ENCODE measurements at regions not wholly inside any gene's neighbourhood (a gene's known extent, or its start where the extent isn't known, plus 50 kb on each side); places are given as distances from the start of the nearest gene placed in this dataset.

DNA sequence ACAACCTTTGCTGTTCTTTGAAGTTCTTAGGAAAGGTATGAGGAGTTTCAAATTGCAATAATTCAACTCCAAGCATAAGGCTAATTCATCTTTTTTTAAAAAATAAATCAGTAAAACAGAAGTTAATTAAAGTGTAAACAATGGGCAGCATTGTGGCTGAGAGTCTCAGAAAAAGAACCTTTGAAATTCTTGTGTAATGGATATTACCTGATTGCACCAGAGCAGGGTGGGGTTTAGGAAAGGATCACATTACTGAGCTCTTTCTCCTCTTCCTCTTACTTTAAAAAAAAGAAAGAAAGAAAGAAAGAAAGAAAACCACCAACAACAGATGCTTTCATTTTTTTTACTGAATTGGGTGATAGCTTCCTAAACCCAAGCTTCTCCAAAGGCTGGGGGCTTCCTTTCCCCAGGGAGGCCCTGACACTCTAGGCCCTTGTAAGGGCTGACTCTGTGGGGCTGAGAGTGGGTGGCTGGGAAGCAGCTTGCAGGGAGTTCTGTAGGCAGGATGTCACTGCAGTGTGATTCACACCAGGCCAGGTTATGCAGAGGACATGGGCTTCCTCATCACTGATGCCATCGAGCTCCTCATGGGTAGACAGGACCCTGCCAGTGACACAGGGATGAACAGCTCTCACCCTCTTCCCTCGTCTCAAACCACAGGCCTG, 564.5 kb downstream of the FGF9 start:
- no peak for DNase-seq (ENCODE audit: low spot score)

DNA sequence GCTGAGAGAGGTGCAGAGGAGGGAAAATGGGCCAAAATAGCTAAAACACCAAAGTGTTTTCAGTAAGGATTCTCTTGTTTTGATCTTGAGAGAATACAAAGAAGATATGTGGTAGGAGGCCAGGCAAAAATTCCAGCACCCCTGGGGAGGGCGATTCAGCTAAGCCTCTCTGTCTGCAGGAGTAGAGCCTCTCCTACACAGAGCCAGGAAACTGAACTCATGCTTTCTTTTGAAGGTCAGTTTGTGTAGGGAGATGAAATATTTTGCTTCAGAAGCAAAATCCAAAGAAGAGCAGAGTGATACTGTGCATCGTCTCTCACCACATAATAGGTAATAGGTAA, 565.0 kb downstream of the FGF9 start:
- DNase-seq (ENCODE audit: low spot score) = no peak

GRCh38 chr13:22238269-22238668, 567.4 kb downstream of the FGF9 start:
- no peak for DNase-seq (ENCODE audit: low spot score)

GRCh38 chr13:22240716-22241115, 569.8 kb downstream of the FGF9 start:
- no peak for DNase-seq (ENCODE audit: low spot score)

DNA sequence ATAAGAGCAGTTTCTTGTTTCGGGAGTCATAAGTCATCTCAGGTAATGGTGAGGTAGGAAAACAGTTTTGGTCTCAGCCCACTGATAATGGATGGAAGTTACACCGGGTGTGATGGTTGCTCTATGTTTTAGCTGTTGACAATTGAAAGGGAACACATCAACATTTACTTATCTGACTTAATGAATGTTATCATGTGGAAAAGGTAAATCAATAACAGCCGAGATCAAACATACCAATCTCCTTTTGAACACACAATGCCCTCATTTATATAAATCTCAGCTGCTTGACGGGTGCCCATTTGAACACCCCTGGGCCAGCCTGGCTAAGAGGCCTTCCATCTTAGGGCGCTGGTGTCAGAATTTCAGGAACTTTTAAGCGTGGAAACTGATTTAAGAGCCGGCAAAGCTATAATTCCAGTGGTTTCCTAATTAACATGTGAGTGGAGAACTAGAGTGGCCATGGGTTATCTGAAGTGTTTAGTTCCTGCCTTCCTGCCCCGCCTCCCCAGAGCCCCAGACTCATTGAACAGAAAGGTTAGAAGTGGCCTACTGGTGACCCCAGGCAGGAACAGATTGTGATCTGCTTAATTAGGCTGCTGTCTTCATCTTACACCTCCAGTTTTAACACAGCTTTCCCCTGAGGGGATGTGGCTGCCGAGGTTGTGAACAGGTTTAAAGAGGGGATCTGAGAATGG, 572.7 kb downstream of the FGF9 start:
- no peak for DNase-seq (ENCODE audit: low spot score)

DNA sequence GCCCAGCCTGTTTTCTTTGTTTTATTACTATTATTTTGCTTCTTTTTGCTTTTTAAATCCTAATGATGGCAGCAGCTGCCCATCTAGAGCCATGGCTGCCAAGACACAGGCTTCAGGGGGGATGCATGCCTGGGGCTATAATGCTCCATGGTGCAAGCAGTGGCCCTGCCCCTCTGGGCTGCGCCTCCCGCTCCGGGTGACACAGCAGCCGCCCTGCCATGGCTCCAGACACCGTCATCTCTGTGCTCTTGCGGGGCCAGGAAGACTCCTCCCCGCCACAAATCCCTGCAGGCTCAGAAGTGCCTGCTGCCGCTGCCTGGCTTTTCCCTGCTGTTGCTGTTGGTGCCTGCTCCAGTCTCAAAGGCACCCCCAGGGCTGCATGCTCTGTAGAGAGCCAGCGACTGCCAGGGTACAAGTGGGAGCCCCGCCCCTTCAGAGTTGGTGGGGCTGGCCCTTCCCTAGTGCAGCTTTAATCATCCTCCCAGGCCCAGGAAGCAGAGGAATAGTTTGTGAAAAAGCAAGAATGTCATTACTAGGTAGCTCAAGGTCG, 581.5 kb downstream of the FGF9 start:
- no peak for DNase-seq (ENCODE audit: low spot score)

DNA sequence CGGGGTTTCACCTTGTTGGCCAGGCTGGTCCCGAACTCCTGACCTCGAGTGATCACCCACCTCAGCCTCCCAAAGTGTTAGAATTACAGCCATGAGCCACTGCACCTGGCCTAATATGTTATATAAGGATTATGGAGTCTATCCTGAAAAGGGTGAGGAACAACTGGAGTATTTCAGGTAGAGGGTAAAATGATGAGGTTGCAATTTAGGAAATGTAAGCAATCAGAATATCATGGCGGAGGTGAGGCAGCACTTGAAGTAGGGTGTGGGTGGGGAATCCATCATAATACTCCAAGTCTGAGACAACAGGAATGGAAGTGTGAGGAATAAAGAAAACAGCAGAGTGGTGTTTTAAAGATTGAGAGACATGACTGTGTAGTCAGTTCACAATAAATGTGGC, 582.2 kb downstream of the FGF9 start:
- DNase-seq (ENCODE audit: low spot score) = no peak

DNA sequence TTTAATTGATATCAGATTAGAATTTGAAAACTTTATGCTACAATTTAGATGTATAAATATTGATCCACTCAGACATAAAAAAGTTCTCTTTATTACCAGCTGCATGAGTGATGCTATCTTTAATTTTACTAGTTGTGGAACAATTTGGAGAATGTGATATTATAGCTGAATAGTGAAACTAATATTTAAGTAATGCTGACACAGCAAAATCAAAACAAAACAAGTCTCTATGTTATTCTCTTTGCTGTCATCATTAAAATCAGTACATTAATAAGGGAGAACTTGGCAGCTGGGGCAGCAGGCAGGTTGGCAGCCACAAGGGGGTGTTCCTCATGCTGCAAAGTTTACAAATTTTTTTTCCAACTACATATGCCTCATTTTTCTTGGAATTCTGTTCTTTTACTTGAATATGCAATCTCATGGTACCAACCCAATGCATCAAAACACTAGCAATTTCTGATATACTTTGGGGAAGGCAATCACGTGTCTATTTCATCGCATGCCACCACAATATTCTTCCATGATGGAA, 585.3 kb downstream of the FGF9 start:
- no peak for DNase-seq (ENCODE audit: low spot score)

- no peak for DNase-seq (ENCODE audit: low spot score)
Measured at GRCh38 chr13:22262001-22262885, 591.4 kb downstream of the FGF9 start.

- DNase-seq (ENCODE audit: low spot score) = no peak
Measured at GRCh38 chr13:22263185-22263584, 592.3 kb downstream of the FGF9 start.

GRCh38 chr13:22265563-22265962, 594.7 kb downstream of the FGF9 start:
- DNase-seq (ENCODE audit: low spot score) = no peak

- DNase-seq (ENCODE audit: low spot score) = no peak
Measured at GRCh38 chr13:22270881-22271280, 600.0 kb downstream of the FGF9 start.

DNA sequence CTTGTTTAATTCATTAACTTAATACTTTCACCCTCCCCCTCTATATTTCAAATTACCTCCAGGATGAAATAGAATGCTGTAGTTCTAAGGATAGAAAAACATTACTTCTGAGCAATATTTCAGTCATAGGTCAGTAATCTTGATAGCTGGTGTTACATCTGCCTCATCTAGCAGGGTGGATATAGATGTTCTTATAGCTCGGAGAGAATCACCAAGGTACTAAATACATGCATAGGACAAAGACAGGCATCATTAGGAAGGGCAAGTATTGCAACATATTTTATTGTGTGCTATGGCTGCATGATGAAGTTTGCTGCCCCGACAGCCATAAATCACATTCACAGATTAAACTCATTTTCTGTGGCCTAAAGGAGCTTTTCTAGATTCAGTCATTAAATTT, 601.0 kb downstream of the FGF9 start:
- no peak for DNase-seq (ENCODE audit: low spot score)

- DNase-seq (ENCODE audit: low spot score) = no peak
Measured at GRCh38 chr13:22275393-22275792, 604.5 kb downstream of the FGF9 start.

DNA sequence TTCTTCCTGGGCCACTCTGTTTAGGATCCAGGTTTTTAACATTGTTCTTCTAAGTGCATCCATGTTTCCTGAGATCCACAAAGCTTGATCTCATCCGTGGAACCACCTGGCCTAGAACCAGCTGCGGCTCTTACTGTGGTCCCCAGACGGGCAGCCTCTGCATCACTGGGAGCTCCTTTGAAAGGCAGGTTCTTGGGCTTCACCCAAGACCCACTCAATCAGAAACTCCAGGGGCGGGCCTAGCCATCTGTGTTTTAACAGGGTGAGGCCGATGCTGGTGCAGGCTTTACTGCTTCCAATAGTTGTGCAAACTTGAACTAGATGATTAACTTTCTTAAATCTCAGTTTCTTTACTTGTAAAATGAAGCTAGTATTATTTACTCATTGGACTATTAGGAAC, 605.7 kb downstream of the FGF9 start:
- no peak for DNase-seq (ENCODE audit: low spot score)

- DNase-seq (ENCODE audit: low spot score) = no peak
Measured at GRCh38 chr13:22278336-22278929, 607.6 kb downstream of the FGF9 start.

DNA sequence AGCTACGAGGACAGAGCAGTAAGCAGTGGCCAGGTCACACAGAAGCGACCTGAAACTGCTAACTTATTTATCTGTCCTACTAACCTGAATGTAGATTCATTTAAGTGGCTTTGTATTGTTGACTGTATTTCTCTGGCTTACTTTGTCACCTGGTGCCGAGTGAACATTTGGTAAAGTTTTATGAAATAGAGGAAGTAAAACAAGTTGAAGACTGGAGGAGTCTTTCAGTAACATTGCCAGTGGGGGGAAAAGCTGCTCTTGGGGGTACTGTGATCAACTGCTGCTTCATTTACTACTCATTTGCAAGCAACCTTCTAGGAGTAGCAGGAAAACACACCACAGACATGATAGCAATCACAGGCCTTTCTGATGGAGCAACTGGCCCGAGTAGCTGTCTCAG, 615.0 kb downstream of the FGF9 start:
- no peak for DNase-seq (ENCODE audit: low spot score)

- DNase-seq (ENCODE audit: low spot score) = no peak
Measured at GRCh38 chr13:22286338-22286737, 615.5 kb downstream of the FGF9 start.

DNA sequence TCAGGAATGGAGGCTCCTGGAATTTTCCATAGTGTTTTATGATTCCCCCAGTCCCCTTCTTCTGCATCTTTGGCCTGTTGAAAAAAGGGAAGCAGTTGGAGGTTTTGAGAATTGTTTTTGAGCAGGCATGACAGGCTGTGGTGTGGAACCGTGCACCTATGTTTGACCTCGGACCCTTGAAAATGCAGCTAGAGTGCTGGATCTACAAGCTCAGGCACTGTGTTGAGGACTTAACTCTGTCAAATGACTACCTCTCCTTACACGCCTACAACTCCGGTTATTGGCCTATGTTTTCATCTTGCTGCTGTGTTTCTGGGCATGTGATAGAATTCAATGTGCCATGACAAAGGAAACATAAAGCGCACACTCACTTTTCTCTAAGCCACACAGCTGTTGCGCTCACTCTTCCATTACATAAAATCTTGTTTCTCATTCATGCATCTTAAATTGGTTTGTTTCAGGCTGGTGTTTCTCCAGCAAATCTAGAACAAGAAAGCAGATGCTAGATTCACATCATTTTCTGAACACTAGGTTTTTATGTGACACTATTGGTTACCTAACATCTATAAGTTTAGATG, 616.6 kb downstream of the FGF9 start:
- no peak for DNase-seq (ENCODE audit: low spot score)

- no peak for DNase-seq (ENCODE audit: low spot score)
Measured at GRCh38 chr13:22288496-22288895, 617.6 kb downstream of the FGF9 start.

GRCh38 chr13:22289711-22290110, 618.8 kb downstream of the FGF9 start:
- no peak for DNase-seq (ENCODE audit: low spot score)

DNA sequence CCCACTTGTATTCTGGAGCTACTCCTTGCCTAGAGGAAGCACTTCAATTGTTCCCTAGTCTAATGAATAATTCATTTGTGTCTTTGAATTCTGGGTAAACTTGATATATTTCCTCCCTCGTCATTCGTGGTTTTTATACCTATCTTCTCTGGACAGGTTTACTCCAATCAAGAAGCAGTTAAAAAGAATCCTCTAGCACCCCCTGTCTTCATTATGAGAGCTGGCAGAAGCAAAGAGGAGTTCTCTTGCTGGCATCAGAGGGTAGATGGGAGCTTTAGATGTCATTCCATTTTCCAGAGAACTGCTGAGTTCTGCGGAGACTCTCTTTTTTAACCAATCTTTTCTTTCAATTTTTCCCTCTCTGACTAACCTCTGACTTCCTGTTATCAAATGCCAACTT, 627.7 kb downstream of the FGF9 start:
- no peak for DNase-seq (ENCODE audit: low spot score)
